Endothelial cell of umbilical vein (primary cell): ENCODE measurements at regions not wholly inside any gene's neighbourhood (a gene's known extent, or its start where the extent isn't known, plus 50 kb on each side); places are given as distances from the start of the nearest gene placed in this dataset.

Experiments
- BruUV-seq: library from RNA; stranded (reverse); fragments of 400-500 nt; replicated peaks from 2 replicates; lab custom pipeline; 2021; lab: Mats Ljungman, UMichigan
- CTCF ChIA-PET: fragments of 300-600, 350-600 bp; sonication (Branson Sonifier 250); formaldehyde crosslinking; loops from one replicate; lab custom pipeline; 2021; ENCODE audit warnings: antibody characterized with exemption, inconsistent platforms; lab: Charles Lee
- POLR2A ChIA-PET: fragments of 300-600, 350-600 bp; sonication (Branson Sonifier 250); formaldehyde crosslinking; loops from one replicate; lab custom pipeline; 2021; ENCODE audit warnings: antibody characterized with exemption, inconsistent platforms; lab: Charles Lee
- DNase-seq: peaks from one replicate; pipeline ENCODE4 v3.0.0-alpha.2; 2011; ENCODE audit warnings: low read depth, low spot score
- FAIRE-seq: peaks from 2 replicates; lab custom pipeline; 2011; peaks lifted over from hg19 to GRCh38; lab: Jason Lieb, UNC
- H2AFZ ChIP-seq: 2 replicates; pipeline ENCODE4 v1.6.0; 2012; ENCODE audit warnings: low read depth, low read length, control low read depth, inconsistent platforms
- H3K27ac ChIP-seq: 2 replicates; pipeline ENCODE4 v1.5.1; 2011; ENCODE audit warnings: low read depth, mild to moderate bottlenecking, control low read depth, low read length, moderate library complexity; ENCODE audit not compliant: insufficient read depth
- H3K27me3 ChIP-seq, 2 experiments: 2 replicates each; pipeline versions ENCODE4 v1.6.0 to v1.6.1; 2011; ENCODE audit warnings: low read length in 2 of 2, mixed read lengths in 1 of 2; ENCODE audit not compliant: control insufficient read depth in 2 of 2, insufficient read depth in 2 of 2
- H3K36me3 ChIP-seq, 2 experiments: 2 replicates in 1 of 2; 3 replicates in 1 of 2; pipeline ENCODE4 v1.5.1; 2011; ENCODE audit warnings: low read length in 2 of 2, mild to moderate bottlenecking in 1 of 2, moderate library complexity in 1 of 2; ENCODE audit not compliant: control insufficient read depth in 2 of 2, insufficient read depth in 2 of 2; ENCODE audit errors: extremely low read depth in 1 of 2
- H3K4me1 ChIP-seq: 3 replicates; pipeline ENCODE4 v1.5.1; 2011; ENCODE audit warnings: mild to moderate bottlenecking, low read length; ENCODE audit not compliant: control insufficient read depth, insufficient read depth; ENCODE audit errors: extremely low read depth
- H3K4me2 ChIP-seq: 2 replicates; pipeline ENCODE4 v1.6.1; 2011; ENCODE audit warnings: low read length, control low read depth, mixed read lengths; ENCODE audit not compliant: insufficient read depth
- H3K4me3 ChIP-seq, 3 experiments: fragments of 200-600 bp in 1 of 3; sonication (generic), shearing (Covaris generic) in 1 of 3; replicated peaks in 1 of 3; 2 replicates each; pipeline ENCODE4 v1.5.1; 2011 to 2016; ENCODE audit warnings: control low read depth in 3 of 3, low read length in 3 of 3, mild to moderate bottlenecking in 2 of 3, inconsistent platforms in 1 of 3, low read depth in 1 of 3, moderate library complexity in 1 of 3; ENCODE audit not compliant: insufficient read depth in 1 of 3
- H3K79me2 ChIP-seq: 2 replicates; pipeline ENCODE4 v1.6.0; 2012; ENCODE audit warnings: low read length, inconsistent platforms; ENCODE audit not compliant: control insufficient read depth, insufficient read depth
- H3K9ac ChIP-seq: replicated peaks from 2 replicates; pipeline ENCODE3; 2011; ENCODE audit warnings: low read length, control low read depth; ENCODE audit not compliant: insufficient read depth; ENCODE audit errors: extremely low read depth
- H3K9me1 ChIP-seq: replicated peaks from 3 replicates; pipeline ENCODE4 v1.6.0; 2011; ENCODE audit warnings: mild to moderate bottlenecking, low read length; ENCODE audit not compliant: control insufficient read depth, insufficient read depth; ENCODE audit errors: extremely low read depth
- H3K9me3 ChIP-seq: replicated peaks from 2 replicates; pipeline ENCODE4 v1.5.1; 2012; ENCODE audit warnings: low read length, inconsistent platforms; ENCODE audit not compliant: control insufficient read depth, insufficient read depth
- H4K20me1 ChIP-seq: replicated peaks from 2 replicates; pipeline ENCODE3; 2011; ENCODE audit warnings: mild to moderate bottlenecking, low read length; ENCODE audit not compliant: control insufficient read depth, insufficient read depth; ENCODE audit errors: extremely low read depth
- CTCF ChIP-seq, 2 donors: IDR thresholded peaks; 1 replicate in 1 of 2; 2 replicates in 1 of 2; pipeline ENCODE4 v1.5.1; 2011; ENCODE audit warnings: low read length in 2 of 2, mild to moderate bottlenecking in 2 of 2, moderate library complexity in 2 of 2, control low read depth in 1 of 2, inconsistent platforms in 1 of 2, low read depth in 1 of 2; ENCODE audit not compliant: insufficient read depth in 1 of 2; ENCODE audit errors: extremely low read depth in 1 of 2
- EZH2 ChIP-seq: IDR thresholded peaks from 2 replicates; pipeline ENCODE4 v1.6.1; 2012; ENCODE audit warnings: borderline replicate concordance, low read depth, mild to moderate bottlenecking, moderate library complexity, low read length, inconsistent platforms; ENCODE audit not compliant: severe bottlenecking
- FOS ChIP-seq: IDR thresholded peaks from 2 replicates; pipeline ENCODE4 v1.6.1; 2011; ENCODE audit warnings: mild to moderate bottlenecking, low read length, moderate library complexity, borderline replicate concordance; ENCODE audit not compliant: insufficient read depth
- GATA2 ChIP-seq: IDR thresholded peaks from 2 replicates; pipeline ENCODE4 v1.7.0; 2011; ENCODE audit warnings: low read depth, mild to moderate bottlenecking, moderate library complexity, mixed read lengths, low read length; ENCODE audit not compliant: insufficient read length, insufficient read depth
- JUN ChIP-seq: IDR thresholded peaks from 2 replicates; pipeline ENCODE4 v1.6.1; 2011; ENCODE audit warnings: borderline replicate concordance, low read depth; ENCODE audit not compliant: insufficient read length, insufficient read depth
- MAX ChIP-seq: IDR thresholded peaks from 2 replicates; pipeline ENCODE4 v1.6.1; 2011; ENCODE audit not compliant: insufficient read depth, insufficient read length
- MYC ChIP-seq: IDR thresholded peaks from one replicate; pipeline ENCODE4 v1.6.1; 2011; ENCODE audit warnings: mild to moderate bottlenecking, low read depth, low read length
- POLR2A ChIP-seq: IDR thresholded peaks from 2 replicates; pipeline ENCODE4 v1.6.1; 2012; ENCODE audit warnings: low read depth, mild to moderate bottlenecking, control low read depth, low read length
- POLR2AphosphoS5 ChIP-seq: IDR thresholded peaks from 2 replicates; pipeline ENCODE4 v1.6.1; 2012; ENCODE audit warnings: low read depth, mild to moderate bottlenecking, control low read depth, low read length, moderate library complexity; ENCODE audit not compliant: insufficient read depth
- dilution Hi-C: fragments of 300-500 bp; cut with MboI; formaldehyde crosslinking; loops from one replicate; pipeline ENCODE4 v1.15.0; 2019; ENCODE audit warnings: low sequenced_read_pairs; ENCODE audit not compliant: extremely low pct_ligation_motif_present
- intact Hi-C: fragments of 100-400 bp; cut with micrococcal nuclease; formaldehyde crosslinking; loops from one replicate; pipeline ENCODE4 v1.10.0; 2022

DNA sequence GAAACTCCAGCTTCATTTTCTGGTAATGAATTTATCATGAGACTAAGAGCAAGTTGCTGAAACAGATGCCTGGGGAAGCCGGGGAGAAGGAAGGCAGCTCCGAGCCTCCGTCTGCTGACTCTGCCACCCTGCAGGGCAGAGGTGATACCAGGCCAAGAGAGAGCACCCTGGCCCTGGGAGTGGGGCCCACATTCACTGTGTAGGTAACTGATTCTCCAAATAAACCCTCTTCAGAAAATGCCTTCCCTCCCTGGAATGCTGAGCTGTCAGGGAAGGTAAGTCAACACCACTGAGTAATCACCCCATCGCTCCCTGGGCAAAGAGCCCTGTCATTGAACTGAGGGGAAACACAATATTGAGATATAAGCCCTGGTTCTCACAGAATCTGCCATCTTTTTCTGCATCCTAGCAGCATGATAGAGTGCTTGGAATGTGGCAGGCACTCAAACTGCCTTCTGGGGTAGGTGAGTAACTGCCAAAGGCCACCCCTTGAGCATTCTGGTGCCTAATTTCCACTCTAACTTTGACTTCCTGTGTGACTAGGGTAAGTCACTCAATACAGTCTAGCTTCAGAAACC, 147.6 kb downstream of the SPATA19 start:
- no peak overlapping the region for H3K9ac ChIP-seq
- H3K27me3 ChIP-seq: no peaks in the 10 kb centered on the region
- no peak overlapping the region for H2AFZ ChIP-seq
- DNase-seq (no peak), FAIRE-seq (no peak)
- no peaks in the 10 kb centered on the region for H3K4me1 ChIP-seq
- intact Hi-C loops: no loop called here
- H3K9me1 ChIP-seq: no peaks in the 10 kb centered on the region
- CTCF ChIA-PET: interaction anchor here (1.5 kb wide), 1 partner anchor 11 kb away, joined by 3 read pairs; no protein-coding TSS in a partner anchor
- peaks cover 4% of the 10 kb centered on the region for H3K9me3 ChIP-seq
- dilution Hi-C loops: no loop called here
- H3K4me3 ChIP-seq: no peak overlapping the region
- no peak overlapping the region for H3K4me2 ChIP-seq
- POLR2A ChIA-PET: no interaction called here
- H3K79me2 ChIP-seq: no peaks in the 10 kb centered on the region
- H4K20me1 ChIP-seq: no peaks in the 10 kb centered on the region
- no TSS peak for BruUV-seq
- no peak for TF ChIP-seq EZH2
- no peak for TF ChIP-seq POLR2A
- TF ChIP-seq GATA2: no peak
- no peak for TF ChIP-seq JUN
- TF ChIP-seq MAX: no peak
- no peak for TF ChIP-seq FOS
- no peak for TF ChIP-seq POLR2AphosphoS5
- TF ChIP-seq MYC: no peak
- TF ChIP-seq CTCF (IDR thresholded peaks at IDR 0.05; ENCODE audit: extremely low read depth in 1 of 2, insufficient read depth in 1 of 2, low read depth in 1 of 2, low read length in 2 of 2): no peak
- H3K27ac ChIP-seq: no peak overlapping the region
- H3K36me3 ChIP-seq: no peaks in the 10 kb centered on the region
